ENCODE measurements at regions not wholly inside any gene's neighbourhood (a gene's known extent, or its start where the extent isn't known, plus 50 kb on each side); places are given as distances from the start of the nearest gene placed in this dataset.
"Not testable (repeated sequence)": the region's sequence is repeated elsewhere in the genome, so short reads cannot be mapped to it uniquely, and the experiment has no call there.

DNA sequence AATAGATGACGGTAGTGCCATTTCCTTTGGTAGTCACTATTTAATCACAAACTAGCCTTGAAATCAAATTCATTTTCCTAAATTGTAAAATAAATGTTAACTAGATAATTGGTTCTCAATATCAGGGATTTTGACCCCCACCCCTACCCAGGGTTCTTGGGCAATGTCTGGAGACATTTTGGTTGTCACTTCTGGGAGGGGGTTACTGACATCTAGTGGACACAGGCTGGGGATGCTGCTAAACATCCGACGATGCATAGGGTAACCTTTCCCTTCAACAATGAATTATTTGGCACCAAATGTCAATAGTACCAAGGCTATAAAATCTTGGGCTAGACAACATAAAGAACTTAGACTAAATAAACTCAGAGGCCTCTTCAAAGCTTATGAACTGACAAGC lies 285.8 kb upstream of the TRPC5 start:
- peak; percentile 17 for DNase-seq (ENCODE audit: low read depth)

DNA sequence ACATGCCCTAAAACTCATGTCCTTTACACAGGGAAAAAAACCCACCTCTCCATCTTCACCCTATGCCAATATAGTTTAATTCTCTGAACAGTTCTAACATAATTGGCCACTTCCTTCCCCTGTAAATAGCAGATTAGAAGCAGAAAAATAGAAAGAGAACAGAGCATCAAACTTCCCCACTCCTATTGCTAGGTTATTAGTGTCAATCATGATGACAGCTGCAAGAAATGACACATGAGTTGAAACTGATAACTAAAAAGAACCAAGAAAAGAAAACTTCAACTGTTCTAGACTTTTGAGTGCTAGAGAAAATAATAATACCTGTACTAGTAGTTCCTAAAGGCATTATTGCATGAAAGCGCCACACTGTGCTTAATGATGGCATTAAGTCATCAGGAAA lies 284.5 kb upstream of the TRPC5 start:
- no peak for DNase-seq (ENCODE audit: low read depth)

DNA sequence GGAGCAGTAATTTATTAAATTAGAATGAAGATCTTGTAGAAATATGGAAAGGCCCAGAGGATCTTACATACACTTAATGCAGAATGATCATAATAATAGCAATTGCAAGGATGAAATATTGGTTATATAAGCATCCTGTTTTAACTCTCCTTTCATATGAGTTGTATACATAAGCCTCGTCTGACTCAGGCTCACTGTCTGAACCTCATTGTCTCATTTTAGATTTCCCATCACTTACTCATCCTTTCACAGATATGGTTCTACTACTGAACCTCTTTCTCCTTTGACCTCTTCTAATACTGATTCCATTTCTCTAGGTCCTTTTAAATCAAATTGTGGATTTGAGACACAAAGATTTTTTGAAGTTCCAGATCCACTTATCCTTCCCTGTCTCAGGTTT lies 277.3 kb upstream of the TRPC5 start:
- peak; percentile 9 for DNase-seq (ENCODE audit: low read depth)

DNA sequence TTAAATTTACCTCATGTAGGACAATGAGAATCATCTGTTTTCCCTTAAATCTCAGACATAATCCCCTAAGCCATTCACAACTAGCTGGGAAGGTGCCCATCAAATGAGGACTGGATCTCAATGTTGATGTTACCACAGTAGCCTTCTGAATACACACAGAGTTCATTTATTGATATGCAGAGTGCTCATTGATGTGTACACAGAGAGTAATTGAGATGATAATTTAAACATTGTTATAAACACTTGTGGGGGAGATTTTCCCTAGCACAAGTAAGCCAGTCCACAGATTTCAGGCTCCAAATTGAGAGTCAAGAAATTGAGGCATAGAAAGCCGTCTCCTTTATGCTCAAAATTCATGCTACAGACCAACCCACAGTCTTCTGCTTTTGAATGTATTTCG lies 273.4 kb upstream of the TRPC5 start:
- no peak for DNase-seq (ENCODE audit: low read depth)

DNA sequence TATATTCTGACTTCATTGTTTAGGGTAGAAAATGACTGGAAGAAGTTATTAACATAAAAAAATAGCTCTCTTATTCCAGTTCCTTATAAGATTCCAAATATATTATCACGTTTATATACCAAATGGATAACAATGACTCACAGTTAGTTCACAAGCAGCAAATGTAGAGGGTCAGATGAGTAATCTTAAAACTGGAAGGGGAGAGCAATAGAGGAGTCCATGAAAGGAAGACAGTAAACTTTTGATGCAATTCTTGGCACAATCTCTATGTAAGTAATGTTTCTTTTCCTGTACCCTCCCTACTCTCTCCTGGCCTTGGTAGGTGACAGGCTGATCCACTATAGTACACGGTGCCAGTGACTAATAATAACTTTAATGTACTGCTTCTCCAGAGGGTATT lies 259.0 kb upstream of the TRPC5 start:
- peak; percentile 74 for DNase-seq (ENCODE audit: low read depth)

DNA sequence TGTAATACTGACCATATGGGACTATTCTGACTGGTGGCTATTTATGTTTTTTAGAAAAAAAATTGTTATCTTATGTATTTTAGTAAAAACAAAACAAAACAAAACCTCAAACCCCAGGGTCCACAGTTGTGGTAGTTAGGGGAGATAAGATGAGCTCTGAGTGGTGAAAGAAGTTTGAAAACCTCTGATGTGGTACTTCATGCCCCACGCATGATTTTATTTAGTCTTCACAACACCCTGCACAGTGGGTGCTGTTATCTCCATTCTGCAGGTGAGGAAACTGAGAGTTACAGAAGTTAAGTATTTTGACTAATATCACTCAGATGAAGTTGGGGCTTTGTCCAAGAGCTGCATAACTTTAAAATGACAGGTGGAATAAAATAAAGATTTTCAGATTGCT lies 230.6 kb upstream of the TRPC5 start:
- DNase-seq (ENCODE audit: low read depth) = no peak

DNA sequence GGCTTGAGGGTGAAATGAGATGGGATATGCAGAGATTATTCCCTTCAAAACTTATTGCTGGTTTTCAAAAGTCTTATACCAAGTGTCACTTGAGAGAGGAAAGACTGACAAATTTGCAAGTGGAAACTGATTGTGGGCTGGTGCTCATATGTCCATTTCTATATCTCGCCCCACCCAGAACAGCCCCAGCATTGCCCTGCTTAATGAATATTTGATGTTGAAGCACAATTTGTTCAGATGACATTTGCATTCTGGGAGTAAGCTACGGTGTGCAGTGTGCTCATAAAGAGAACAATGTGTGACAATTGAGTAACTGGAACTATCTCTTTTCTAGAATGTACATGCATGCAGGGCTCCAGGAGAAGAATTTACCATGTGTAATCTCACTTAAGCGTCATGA lies 223.5 kb upstream of the TRPC5 start:
- no peak for DNase-seq (ENCODE audit: low read depth)

DNA sequence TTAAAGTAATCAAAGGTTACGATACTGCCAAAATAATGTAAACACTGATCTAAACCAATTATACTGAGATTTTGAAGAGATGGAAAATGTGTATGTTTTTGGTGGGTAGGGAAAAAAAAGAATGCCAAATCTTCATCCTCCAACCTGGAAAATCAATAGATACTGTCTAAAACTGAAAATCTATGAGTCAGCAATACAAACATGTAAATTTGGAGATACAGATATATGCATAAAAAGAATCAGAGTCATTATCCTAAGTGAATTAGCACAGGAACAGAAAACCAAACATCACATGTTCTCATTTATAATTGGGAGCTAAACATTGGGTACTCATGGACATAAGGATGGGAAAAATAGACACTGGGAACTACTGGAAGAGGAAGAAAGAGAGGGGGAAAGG lies 197.4 kb upstream of the TRPC5 start:
- no peak for DNase-seq (ENCODE audit: low read depth)

DNA sequence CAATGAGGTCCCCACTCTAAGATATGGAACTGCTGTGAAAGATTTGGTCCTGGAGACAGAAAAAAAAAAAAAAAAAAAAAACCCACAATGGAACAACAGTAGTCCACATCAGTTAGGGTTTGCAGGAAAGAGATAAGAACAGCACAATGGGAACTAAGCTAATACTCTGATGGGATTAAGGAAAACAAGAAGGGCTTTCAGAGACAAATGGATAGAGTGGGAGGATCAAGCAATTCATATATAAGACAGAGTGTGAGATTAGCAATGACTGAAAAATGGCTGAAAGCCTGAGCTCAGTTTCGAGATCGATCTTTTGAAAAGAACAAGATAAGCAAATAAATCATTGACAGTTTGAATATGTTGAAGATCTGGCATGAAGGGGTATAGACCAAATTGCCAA lies 188.4 kb upstream of the TRPC5 start:
- DNase-seq (ENCODE audit: low read depth) = no peak

DNA sequence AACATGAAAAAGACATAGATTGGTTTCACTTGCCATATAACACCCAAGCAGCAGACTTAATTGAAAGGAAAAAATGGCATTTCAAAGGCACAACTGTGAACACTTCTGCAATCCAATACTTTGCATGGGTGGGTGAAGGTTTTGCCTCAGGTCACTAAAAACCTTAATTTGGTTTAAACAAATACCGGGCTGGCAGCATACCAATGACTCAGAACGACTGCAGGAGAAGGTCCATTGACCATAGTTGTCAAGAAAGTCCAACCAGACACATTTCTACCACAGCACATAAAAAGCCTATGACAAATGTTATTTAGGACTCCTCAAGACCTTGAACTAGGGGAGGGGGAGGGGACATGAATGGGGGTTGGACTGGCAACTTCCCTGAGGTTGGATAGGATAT lies 183.6 kb upstream of the TRPC5 start:
- peak; percentile 81 for DNase-seq (ENCODE audit: low read depth)

DNA sequence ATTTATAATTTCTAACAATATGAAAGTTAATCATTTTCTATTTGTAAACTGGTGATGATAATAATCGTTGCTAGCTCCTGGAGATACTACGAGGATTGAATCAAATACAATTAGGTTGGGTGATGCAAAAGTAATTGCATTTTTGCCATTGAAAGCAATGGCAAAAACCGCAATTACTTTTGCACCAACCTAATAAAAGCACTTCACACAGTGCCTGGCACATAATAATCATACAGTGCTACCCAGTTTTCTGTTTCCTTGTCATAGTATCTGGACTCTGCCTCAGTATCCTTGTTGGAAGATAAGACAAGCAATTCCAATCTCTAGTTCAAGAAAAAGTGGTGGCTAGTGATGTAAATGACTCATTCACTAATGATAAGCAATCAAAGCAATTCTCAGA lies 176.8 kb upstream of the TRPC5 start:
- no peak for DNase-seq (ENCODE audit: low read depth)

DNA sequence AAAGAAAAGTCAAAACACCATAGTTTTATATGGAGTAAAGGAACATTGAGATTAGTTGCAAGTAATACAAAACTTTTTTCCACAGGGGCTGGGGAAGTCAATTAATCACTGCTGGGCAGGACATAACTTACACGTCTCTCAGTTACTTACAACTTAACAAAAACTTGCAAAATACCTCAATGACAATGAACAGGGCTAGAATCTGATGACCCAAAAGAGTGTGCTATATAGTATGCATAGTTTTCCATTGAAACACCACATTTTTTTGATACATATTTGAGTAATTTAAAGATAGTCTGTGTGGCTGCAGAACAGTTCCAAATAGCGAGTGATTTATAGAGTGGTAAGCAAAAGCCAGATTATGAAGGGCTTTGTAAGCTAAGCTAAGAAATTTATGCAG lies 172.3 kb upstream of the TRPC5 start:
- DNase-seq (ENCODE audit: low read depth) = no peak

DNA sequence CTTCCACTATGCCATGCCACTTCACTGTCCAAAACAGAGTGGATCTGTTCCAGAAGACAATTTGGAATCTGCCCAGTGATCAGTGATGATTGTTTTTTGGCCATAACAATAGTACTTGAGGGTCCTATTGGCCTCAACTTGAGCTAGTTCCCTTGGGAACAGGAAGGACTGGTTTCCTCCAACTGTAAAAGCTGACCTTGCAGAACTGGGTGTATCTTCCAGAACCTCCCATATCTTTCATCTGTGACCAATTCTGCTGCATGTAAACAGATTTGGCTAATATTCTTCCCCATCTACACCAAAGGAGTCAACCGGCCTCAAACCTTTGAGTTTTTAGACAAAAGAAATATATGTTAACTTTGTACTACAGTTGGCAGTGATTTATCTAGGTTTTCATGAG lies 165.1 kb upstream of the TRPC5 start:
- DNase-seq (ENCODE audit: low read depth) = no peak

DNA sequence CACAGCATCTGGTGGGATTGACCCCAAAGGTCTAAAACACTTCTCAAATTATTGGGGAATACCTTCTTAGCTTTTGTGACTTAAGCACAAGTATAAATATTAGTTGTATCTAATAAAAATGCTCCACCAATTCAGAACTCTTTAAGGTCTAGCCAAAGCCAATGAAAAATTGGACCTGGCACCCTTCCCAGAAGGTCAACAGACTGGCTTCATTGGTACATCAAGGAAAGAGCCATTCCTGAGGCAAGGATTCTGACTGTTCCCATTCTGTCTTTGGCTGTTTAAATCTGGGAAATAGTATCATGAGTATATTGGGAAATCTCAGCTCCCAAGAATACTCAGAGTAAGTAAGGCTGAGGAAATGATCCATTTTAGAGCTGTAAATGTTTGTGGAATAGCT lies 153.0 kb upstream of the TRPC5 start:
- peak; percentile 29 for DNase-seq (ENCODE audit: low read depth)

DNA sequence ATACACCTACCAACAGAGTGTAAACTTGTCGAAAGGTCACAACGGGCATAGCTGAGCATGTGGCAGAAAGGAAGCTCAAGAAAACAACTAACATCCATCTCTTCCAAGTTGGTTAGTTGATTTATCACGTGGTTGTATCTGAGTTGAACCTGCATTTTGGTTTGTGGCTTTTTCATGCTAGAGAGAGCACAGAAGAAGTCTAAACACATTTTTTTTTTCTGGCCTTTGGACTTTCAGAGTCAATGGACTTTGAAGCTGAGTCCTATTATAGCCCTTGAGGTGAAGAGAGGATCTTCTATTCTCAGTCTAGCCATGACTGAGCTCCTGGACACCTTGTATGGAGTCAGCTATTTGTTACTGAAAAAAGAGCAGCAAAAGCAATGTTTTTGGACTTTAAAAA lies 150.6 kb upstream of the TRPC5 start:
- DNase-seq (ENCODE audit: low read depth) = no peak

DNA sequence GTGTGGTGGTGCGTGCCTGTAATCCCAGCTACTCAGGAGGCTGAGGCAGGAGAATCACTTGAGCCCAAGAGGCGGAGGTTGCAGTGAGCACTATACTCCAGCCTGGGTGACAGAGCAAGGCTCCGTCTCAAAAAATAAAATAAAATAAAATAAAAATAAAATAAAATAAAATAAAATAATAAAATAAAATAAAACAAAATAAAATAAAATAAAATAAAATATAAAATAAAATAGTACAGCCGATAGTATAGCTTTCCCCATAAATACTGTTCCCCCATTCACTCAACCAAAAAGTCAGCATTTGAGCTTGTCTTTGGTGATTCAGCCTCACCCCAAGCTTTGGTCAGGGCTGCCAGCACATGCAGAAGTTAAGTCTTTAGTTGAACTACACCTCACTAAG lies 144.2 kb upstream of the TRPC5 start:
- DNase-seq (ENCODE audit: low read depth) = not testable (repeated sequence)

DNA sequence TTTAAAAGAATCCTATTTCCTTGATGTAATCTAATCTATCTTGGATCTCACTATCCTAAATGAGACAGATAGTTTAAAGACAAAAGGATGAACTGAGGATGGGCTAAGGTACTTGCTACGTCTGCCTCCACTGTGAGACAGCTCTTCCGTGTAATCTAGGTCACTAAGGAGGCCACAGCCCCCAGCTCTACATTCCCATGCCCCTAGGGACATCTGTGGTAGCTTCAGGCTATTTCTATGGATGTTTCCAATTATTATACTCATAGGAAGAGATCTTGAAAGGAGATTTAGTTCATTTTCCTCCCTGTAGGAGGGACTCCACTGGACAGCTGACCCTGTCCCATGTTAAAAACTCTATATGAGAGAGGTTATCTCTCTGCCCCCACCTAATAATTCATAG lies 140.8 kb upstream of the TRPC5 start:
- no peak for DNase-seq (ENCODE audit: low read depth)

DNA sequence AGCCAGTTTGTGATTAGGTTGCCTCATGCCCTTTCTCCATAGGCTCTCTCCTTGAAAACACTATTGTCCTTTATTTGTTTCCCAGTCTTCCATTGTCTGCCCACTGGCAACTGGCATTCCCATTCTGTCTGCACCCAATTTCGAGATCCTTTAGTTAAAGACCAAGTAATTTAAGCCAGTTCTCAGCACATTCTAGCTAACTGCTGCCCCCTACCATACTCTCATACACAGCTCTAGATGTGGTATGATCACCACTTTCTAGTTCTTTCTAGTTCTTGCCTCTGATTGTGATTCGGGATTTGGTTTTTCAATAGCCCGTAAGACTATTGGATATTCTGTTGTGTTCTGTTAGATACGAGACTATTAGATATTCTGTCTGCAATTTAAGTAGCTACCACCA lies 135.8 kb upstream of the TRPC5 start:
- no peak for DNase-seq (ENCODE audit: low read depth)

DNA sequence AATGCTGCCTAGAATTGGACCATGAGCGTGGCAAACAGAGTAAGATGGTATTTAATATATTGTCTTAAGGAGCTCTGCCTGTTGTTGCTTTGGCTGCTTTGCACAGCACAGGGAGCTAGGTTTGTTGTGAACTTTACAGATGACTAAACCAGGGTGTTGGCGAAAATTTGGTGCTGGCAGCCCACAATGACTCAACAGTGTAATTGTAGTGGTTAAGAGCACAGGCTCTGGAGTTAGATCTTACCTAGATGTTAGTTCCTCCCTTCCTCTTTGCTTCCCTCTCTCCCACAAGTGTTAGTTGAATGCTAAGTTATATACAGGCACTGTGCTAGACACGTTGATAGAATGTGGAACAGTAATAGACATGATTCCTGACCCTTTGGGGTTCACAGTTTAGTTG lies 128.9 kb upstream of the TRPC5 start:
- DNase-seq (ENCODE audit: low read depth) = peak; percentile 82

DNA sequence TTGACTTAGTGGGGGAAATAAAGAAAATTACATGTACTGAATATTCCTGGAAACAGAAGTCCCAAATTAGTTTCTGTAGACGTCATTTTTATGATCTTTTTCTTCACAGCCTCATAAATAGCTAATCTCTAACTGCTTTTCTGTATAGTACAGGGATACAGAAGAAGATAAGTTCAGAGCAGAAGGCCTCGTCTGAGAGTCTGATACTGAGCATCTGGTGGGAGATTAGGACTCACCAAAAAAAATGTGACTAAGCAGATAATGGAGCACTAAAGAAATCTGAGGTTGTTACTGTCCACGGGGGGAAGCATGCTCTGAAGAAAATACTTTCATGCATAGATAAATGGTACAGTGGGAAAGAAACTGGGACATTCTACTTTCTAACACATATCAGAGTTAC lies 115.3 kb upstream of the TRPC5 start:
- DNase-seq (ENCODE audit: low read depth) = no peak

DNA sequence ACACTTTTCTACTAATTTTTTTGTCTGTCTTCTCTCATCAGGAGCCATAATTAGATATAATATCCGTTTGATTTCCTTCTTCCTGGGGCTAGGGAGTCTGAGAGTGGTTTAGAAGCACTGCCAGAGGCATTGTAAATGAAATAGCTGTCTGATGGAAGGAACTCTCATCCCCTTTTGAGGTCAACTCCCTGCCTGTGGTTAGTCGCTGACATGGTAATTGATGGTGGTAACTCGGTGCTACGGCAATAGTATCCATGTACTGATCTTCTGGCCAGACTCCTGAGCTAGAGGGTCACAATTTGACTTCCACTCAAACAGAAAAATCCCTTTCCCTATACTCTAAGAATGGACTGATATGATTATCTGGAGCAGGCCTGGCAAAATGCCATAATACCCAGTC lies 108.1 kb upstream of the TRPC5 start:
- DNase-seq (ENCODE audit: low read depth) = peak; percentile 79

DNA sequence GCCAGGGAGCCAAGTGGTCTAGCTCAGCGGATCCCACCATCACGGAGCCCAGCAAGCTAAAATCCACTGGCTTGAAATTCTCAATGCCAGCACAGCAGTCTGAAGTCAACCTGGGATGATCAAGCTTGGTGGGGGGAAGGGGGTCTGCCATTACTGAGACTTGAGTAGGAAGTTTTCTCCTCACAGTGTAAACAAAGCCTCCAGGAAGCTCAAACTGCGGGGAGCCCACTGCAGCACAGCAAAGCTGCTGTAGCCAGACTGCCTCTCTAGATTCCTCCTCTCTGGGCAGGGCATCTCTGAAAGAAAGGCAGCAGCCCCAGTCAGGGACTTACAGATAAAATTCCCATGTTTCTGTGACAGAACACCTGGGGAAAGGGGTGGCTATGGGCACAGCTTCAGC lies 98.8 kb upstream of the TRPC5 start:
- not testable (repeated sequence) for DNase-seq (ENCODE audit: low read depth)

DNA sequence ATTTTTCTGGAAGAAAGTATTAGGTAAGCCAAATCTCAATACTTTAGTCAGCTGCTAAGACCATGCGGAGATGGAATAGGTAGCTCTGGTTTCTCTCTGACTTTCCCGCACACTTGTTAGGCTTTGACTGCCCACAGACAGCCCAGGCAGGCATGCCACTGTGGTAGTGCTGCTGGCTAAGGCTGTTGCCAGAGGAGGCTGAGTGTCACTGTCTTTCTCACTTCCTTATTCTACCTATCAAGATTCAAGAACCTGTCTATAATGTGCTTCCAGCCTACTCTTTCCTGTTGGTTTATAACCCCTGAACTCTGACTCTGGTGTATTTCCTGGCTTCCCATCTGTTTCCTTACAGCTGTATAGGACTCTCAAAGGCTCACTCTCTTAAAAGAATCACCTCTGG lies 81.8 kb upstream of the TRPC5 start:
- DNase-seq (ENCODE audit: low read depth) = no peak

DNA sequence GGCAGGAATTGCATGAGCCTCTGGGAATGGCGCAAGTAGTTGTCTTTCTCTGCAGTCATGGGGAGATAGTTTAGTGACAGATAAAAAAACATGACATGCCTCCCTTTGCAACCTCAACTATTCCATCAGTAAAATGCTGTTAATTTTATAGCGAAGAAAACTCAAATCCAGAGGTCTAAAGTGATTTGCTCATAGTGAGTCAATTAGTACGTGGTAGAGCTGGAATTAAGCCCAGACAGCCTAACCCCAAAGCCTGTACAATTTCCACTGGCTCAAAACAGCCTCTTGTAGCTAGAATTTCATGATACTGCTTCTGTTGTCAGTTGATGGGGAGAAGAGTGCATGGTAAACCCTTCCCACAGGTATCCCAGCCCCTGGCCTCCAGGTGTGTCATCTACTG lies 81.3 kb upstream of the TRPC5 start:
- peak; percentile 75 for DNase-seq (ENCODE audit: low read depth)

DNA sequence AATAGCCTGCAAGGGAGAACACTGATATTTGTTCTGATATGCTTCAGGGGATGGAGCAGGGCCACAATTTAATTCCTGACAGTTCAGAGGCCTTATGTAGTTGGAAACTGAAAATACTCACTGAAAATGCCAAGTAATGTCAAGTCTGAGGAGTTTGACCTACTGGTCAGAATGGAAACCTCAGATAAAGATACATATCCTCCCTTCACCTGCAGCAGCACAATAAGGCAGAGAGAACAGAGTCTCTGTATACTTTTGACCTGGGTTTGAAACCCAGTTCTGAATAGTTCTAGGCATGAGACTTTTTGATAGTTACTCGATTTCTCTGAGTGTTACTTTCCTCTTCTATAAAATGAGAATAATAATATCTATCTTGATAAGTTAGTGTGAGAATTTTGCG lies 65.8 kb upstream of the TRPC5 start:
- DNase-seq (ENCODE audit: low read depth) = no peak
